Endodermal cell (in vitro differentiated cells): ENCODE measurements at regions not wholly inside any gene's neighbourhood (a gene's known extent, or its start where the extent isn't known, plus 50 kb on each side); places are given as distances from the start of the nearest gene placed in this dataset.

Experiments
- DNase-seq: peaks from one replicate; pipeline ENCODE4 v3.0.0-alpha.2; 2017
- H3K27ac ChIP-seq: 2 replicates; pipeline ENCODE4 v1.5.1; 2013; ENCODE audit warnings: mild to moderate bottlenecking, low read depth, low read length, moderate library complexity
- H3K27me3 ChIP-seq: 2 replicates; pipeline ENCODE4 v1.6.1; 2013; ENCODE audit warnings: mild to moderate bottlenecking, low read length, moderate library complexity; ENCODE audit not compliant: insufficient read depth, control insufficient read depth, poor library complexity, severe bottlenecking
- H3K36me3 ChIP-seq: 2 replicates; pipeline ENCODE4 v1.7.0; 2013; ENCODE audit warnings: mild to moderate bottlenecking, low read length, moderate library complexity; ENCODE audit not compliant: control insufficient read depth, insufficient read depth
- H3K4me1 ChIP-seq: one replicate; pipeline ENCODE4 v1.7.0; 2013; ENCODE audit warnings: low read length; ENCODE audit not compliant: control insufficient read depth, insufficient read depth
- H3K4me3 ChIP-seq: 2 replicates; pipeline ENCODE4 v1.5.1; 2013; ENCODE audit warnings: mild to moderate bottlenecking, low read length, moderate library complexity
- H3K9ac ChIP-seq: 2 replicates; pipeline ENCODE4 v1.6.1; 2013; ENCODE audit warnings: mild to moderate bottlenecking, low read length, moderate library complexity; ENCODE audit not compliant: poor library complexity, severe bottlenecking; ENCODE audit errors: extremely low read depth
- H3K9me3 ChIP-seq: 2 replicates; pipeline ENCODE4 v1.6.1; 2013; ENCODE audit warnings: mild to moderate bottlenecking, low read length, moderate library complexity; ENCODE audit not compliant: control insufficient read depth
- H3K27ac Mint-ChIP-seq: 2 replicates; pipeline ENCODE4 v1.8.0; 2020; ENCODE audit warnings: mixed read lengths
- H3K27me3 Mint-ChIP-seq: 2 replicates; pipeline ENCODE4 v1.8.0; 2021; ENCODE audit warnings: mild to moderate bottlenecking, mixed read lengths; ENCODE audit not compliant: insufficient read depth
- H3K36me3 Mint-ChIP-seq: 2 replicates; pipeline ENCODE4 v1.8.0; 2020; ENCODE audit warnings: low read depth, mixed read lengths
- H3K4me1 Mint-ChIP-seq: 2 replicates; pipeline ENCODE4 v1.8.0; 2020; ENCODE audit warnings: mixed read lengths
- H3K4me3 Mint-ChIP-seq: 2 replicates; pipeline ENCODE4 v1.8.0; 2020; ENCODE audit warnings: mild to moderate bottlenecking, moderate library complexity, mixed read lengths
- H3K9me3 Mint-ChIP-seq: 2 replicates; pipeline ENCODE4 v1.8.0; 2020; ENCODE audit warnings: mild to moderate bottlenecking, mixed read lengths
- WGBS, 2 experiments: methylation state at CpG; one replicate each; pipeline versions ENCODE4 v1.1.5 to v1.1.7; 2013; ENCODE audit warnings: missing lambda C conversion rate in 2 of 2, mixed read lengths in 1 of 2; ENCODE audit not compliant: insufficient coverage in 1 of 2, insufficient read length in 1 of 2; 5-methylcytosine and 5-hydroxymethylcytosine counted together
- TF ChIP-seq, protein P1 (sequence below): fragments of 200-600 bp; sonication (generic); conservative IDR thresholded peaks from 2 replicates; pipeline ENCODE4 v1.5.0; 2021; ENCODE audit warnings: antibody characterized with exemption, mild to moderate bottlenecking

DNA sequence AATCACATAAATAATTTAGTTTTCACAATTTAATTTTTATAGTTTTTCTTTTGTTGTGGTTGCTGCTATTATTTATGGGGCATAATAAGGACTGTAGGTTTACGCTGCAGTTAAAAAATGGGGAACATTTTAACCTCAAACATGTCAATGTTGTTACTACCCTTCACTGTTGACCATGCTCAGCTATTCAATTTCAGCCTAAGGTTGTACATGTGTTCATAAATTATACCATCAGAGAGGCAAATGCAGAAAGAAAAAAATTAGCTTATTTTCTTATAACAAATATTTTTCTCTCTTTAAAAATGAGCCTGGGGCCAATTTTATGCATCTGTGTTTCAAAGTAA lies 110.1 kb upstream of the PITRM1 start:
- H3K9me3 Mint-ChIP-seq = no peaks in the 10 kb centered on the region
- no peak overlapping the region for H3K4me3 Mint-ChIP-seq
- 89% methylated on average over 1 of the region's 1 CpG; no CpG with 5 or more reads in 1 of the 2 experiments for WGBS, 2 experiments
- Histone ChIP-seq H3K4me3 (no peak overlapping the region), H3K27me3 (no peaks in the 10 kb centered on the region), H3K4me1 (no peaks in the 10 kb centered on the region), H3K9ac (no peak overlapping the region), H3K27ac (no peak overlapping the region), H3K36me3 (no peaks in the 10 kb centered on the region), H3K9me3 (no peaks in the 10 kb centered on the region)
- H3K27ac Mint-ChIP-seq = no peak overlapping the region
- H3K36me3 Mint-ChIP-seq = no peaks in the 10 kb centered on the region
- peaks cover under 1% of the 10 kb centered on the region for H3K4me1 Mint-ChIP-seq
- H3K27me3 Mint-ChIP-seq = no peaks in the 10 kb centered on the region
- DNase-seq = no peak
- TF ChIP-seq, protein P1, sequence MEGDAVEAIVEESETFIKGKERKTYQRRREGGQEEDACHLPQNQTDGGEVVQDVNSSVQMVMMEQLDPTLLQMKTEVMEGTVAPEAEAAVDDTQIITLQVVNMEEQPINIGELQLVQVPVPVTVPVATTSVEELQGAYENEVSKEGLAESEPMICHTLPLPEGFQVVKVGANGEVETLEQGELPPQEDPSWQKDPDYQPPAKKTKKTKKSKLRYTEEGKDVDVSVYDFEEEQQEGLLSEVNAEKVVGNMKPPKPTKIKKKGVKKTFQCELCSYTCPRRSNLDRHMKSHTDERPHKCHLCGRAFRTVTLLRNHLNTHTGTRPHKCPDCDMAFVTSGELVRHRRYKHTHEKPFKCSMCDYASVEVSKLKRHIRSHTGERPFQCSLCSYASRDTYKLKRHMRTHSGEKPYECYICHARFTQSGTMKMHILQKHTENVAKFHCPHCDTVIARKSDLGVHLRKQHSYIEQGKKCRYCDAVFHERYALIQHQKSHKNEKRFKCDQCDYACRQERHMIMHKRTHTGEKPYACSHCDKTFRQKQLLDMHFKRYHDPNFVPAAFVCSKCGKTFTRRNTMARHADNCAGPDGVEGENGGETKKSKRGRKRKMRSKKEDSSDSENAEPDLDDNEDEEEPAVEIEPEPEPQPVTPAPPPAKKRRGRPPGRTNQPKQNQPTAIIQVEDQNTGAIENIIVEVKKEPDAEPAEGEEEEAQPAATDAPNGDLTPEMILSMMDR = no peak

DNA sequence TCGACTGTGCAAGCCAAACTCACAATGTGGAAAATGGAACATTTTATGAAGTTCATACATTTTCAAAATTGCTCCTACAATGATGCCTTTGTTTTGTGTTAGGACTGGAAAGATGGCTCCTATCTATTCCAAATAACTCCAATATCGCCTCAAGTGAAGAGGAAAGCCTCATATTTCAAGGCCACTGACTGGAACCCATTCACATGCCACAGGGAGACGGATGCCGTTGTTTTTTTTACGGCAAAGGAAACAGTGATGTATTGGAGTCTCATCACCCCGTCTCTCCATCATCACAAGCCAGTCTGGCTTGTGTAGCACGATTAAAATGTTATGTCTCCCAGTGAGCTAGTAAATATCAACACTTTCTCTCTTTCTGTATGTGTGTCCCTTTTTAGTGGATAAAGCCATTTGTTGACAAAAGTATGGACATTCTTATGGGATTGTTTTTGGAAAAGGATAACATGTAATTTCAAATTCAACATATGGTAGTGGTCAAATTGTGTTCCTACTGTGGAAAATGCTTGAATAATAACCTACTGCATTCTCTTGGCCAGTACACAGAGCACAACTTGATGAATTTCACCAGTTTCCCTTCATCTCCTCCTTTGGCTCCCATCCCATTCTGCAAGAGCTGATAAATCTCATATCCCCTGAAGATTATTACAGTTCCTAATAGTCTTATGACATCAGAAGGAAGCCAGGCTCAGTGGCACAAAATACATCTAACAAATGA lies 109.5 kb upstream of the PITRM1 start:
- Histone ChIP-seq H3K9ac (no peak overlapping the region), H3K4me1 (no peaks in the 10 kb centered on the region), H3K36me3 (no peaks in the 10 kb centered on the region), H3K27me3 (no peaks in the 10 kb centered on the region), H3K4me3 (no peak overlapping the region), H3K9me3 (no peaks in the 10 kb centered on the region), H3K27ac (no peak overlapping the region)
- TF ChIP-seq, protein P1 = no peak
- 93 to 94% methylated on average over 3 to 7 of the region's 7 CpGs for WGBS, 2 experiments
- DNase-seq = no peak
- H3K9me3 Mint-ChIP-seq = no peaks in the 10 kb centered on the region
- H3K36me3 Mint-ChIP-seq = no peaks in the 10 kb centered on the region
- peaks cover 6% of the 10 kb centered on the region for H3K4me1 Mint-ChIP-seq
- H3K27me3 Mint-ChIP-seq = no peaks in the 10 kb centered on the region
- no peak overlapping the region for H3K4me3 Mint-ChIP-seq
- H3K27ac Mint-ChIP-seq = no peak overlapping the region

DNA sequence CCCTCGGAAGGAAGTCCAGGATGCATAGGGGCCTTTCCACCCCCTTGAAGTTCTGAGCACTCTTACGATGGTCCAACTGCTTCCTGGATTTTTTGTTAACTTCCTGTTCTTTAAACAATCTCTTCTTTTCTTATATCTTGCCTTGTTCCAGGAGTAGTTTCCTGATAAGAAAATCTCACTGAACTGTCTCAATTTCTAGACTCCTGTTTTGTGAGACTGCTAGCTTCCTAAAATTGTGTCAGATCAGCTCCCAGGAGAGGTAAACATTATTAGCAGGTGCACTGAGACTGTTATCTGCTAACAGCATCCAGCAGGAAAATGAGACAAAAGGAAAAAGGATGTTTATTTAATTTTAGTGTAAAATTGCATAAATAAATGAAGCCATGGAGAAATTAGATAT lies 106.2 kb upstream of the PITRM1 start:
- TF ChIP-seq, protein P1 = no peak

More for the DNA sequence above, 106.2 kb upstream of the PITRM1 start:
- H3K36me3 ChIP-seq = no peaks in the 10 kb centered on the region
- H3K4me3 ChIP-seq = no peak overlapping the region
- no peaks in the 10 kb centered on the region for H3K9me3 Mint-ChIP-seq
- no peak for DNase-seq
- WGBS, 2 experiments = 77 to 92% methylated on average over 2 of the region's 2 CpGs
- H3K9ac ChIP-seq = no peak overlapping the region
- no peak overlapping the region for H3K27ac Mint-ChIP-seq
- peaks cover 12% of the 10 kb centered on the region for H3K27me3 Mint-ChIP-seq
- no peaks in the 10 kb centered on the region for H3K9me3 ChIP-seq
- no peaks in the 10 kb centered on the region for H3K4me1 ChIP-seq
- no peaks in the 10 kb centered on the region for H3K36me3 Mint-ChIP-seq
- peaks cover 17% of the 10 kb centered on the region for H3K4me1 Mint-ChIP-seq
- no peak overlapping the region for H3K4me3 Mint-ChIP-seq
- H3K27ac ChIP-seq = no peak overlapping the region
- no peaks in the 10 kb centered on the region for H3K27me3 ChIP-seq
